ENCODE measurements at regions not wholly inside any gene's neighbourhood (a gene's known extent, or its start where the extent isn't known, plus 50 kb on each side); places are given as distances from the start of the nearest gene placed in this dataset.

DNA sequence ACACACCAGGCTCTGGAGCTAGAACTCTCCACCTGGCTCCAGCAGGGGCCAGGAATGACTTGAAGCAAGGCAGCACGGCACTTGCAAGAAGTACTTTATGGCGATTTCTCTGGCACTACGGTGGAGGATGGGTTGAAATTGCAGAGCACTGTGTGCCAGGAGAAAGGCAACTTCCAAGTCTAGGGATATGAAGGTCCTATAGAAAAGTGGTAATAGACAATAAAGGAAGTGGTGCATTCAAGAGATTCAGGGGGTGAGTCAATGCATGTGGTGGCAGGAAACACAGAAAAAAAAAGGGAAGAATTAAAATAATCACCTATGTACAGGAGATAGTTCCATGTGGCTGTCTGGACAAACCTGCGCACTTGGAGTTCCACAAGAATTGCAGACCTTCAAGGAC, 240.3 kb upstream of the DYNLRB2 start:
- FAIRE-seq (no peak), DNase-seq (no peak)
- Histone ChIP-seq H3K36me3 (ENCODE audit: control insufficient read depth in 3 of 3, insufficient read depth in 2 of 3, low read depth in 1 of 3, low read length in 3 of 3) (no peaks in the 10 kb centered on the region), H3K4me1 (ENCODE audit: control insufficient read depth in 3 of 3, insufficient read depth in 2 of 3, low read depth in 1 of 3, low read length in 2 of 3) (peaks cover 0 to 5% (median 0%) of the 10 kb centered on the region in 3 donors), H3K27ac (ENCODE audit: low read depth in 1 of 3, low read length in 2 of 3) (no peak overlapping the region), H3K9me3 (ENCODE audit: control insufficient read depth in 2 of 2, insufficient read depth in 1 of 2, low read depth in 1 of 2, low read length in 1 of 2) (no peaks in the 10 kb centered on the region), H3K4me3 (ENCODE audit: low read depth in 1 of 3, low read length in 3 of 3) (no peak overlapping the region), H3K27me3 (ENCODE audit: control insufficient read depth in 3 of 3, insufficient read depth in 3 of 3, low read length in 3 of 3) (no peaks in the 10 kb centered on the region)
- 80 to 87% (median 86%) methylated on average over 4 of the region's 4 CpGs for WGBS, 3 donors

GRCh38 chr16:80299416-80299815, 241.4 kb upstream of the DYNLRB2 start:
- H3K4me3 ChIP-seq (ENCODE audit: low read depth in 1 of 3, low read length in 3 of 3), result no peak overlapping the region
- no peaks in the 10 kb centered on the region for H3K27me3 ChIP-seq (ENCODE audit: control insufficient read depth in 3 of 3, insufficient read depth in 3 of 3, low read length in 3 of 3)
- H3K4me1 ChIP-seq (ENCODE audit: control insufficient read depth in 3 of 3, insufficient read depth in 2 of 3, low read depth in 1 of 3, low read length in 2 of 3), result peaks cover 0 to 4% (median 0%) of the 10 kb centered on the region in 3 donors
- DNase-seq (no peak), FAIRE-seq (no peak)
- 30 to 45% (median 42%) methylated on average over 6 of the region's 6 CpGs for WGBS, 3 donors
- H3K36me3 ChIP-seq (ENCODE audit: control insufficient read depth in 3 of 3, insufficient read depth in 2 of 3, low read depth in 1 of 3, low read length in 3 of 3), result no peaks in the 10 kb centered on the region
- no peaks in the 10 kb centered on the region for H3K9me3 ChIP-seq (ENCODE audit: control insufficient read depth in 2 of 2, insufficient read depth in 1 of 2, low read depth in 1 of 2, low read length in 1 of 2)
- H3K27ac ChIP-seq (ENCODE audit: low read depth in 1 of 3, low read length in 2 of 3), result no peak overlapping the region

DNA sequence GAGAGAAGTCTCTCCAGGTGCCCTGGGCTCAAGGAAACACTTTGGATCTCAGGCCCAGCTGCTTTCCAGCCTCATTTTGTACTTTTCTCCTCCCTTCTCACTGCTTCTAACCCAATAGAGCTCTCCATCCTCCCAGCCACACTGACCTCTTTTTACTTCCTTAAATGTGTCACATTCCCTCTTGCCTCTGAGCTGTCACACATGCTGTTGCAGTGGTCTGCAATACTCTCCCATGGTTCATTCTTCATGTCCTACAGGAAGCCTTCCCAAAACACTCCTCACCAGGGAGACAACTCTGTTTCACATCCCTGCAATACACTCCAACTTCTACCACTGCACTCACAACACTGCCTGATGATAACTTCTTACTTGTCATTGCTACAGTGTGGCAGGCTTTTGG, 242.1 kb upstream of the DYNLRB2 start:
- H3K4me1 ChIP-seq (ENCODE audit: control insufficient read depth in 3 of 3, insufficient read depth in 2 of 3, low read depth in 1 of 3, low read length in 2 of 3), result no peaks in the 10 kb centered on the region
- no peak for DNase-seq
- H3K27me3 ChIP-seq (ENCODE audit: control insufficient read depth in 3 of 3, insufficient read depth in 3 of 3, low read length in 3 of 3), result no peaks in the 10 kb centered on the region
- no peak overlapping the region for H3K4me3 ChIP-seq (ENCODE audit: low read depth in 1 of 3, low read length in 3 of 3)
- no peaks in the 10 kb centered on the region for H3K9me3 ChIP-seq (ENCODE audit: control insufficient read depth in 2 of 2, insufficient read depth in 1 of 2, low read depth in 1 of 2, low read length in 1 of 2)
- FAIRE-seq, result no peak
- no peak overlapping the region for H3K27ac ChIP-seq (ENCODE audit: low read depth in 1 of 3, low read length in 2 of 3)
- H3K36me3 ChIP-seq (ENCODE audit: control insufficient read depth in 3 of 3, insufficient read depth in 2 of 3, low read depth in 1 of 3, low read length in 3 of 3), result no peaks in the 10 kb centered on the region

DNA sequence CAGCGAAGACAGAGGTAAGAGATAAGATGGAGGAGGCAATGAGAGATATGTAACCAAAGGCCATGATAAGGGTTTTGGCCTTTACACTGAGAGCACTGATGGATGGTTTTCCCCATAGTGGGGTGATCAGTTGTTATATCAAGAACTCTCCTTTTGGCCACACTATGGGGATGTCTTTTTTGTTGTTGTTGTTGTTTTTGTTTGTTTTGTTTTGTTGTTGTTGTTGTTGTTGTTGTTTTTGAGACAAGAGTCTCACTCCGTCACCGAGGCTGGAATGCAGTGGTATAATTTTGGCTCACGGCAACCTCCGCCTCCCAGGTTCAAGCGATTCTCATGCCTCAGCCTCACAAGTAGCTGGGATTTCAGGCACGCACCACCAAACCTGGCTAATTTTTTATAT, 244.8 kb upstream of the DYNLRB2 start:
- no peaks in the 10 kb centered on the region for H3K9me3 ChIP-seq (ENCODE audit: control insufficient read depth in 2 of 2, insufficient read depth in 1 of 2, low read depth in 1 of 2, low read length in 1 of 2)
- H3K4me1 ChIP-seq (ENCODE audit: control insufficient read depth in 3 of 3, insufficient read depth in 2 of 3, low read depth in 1 of 3, low read length in 2 of 3), result no peaks in the 10 kb centered on the region
- DNase-seq (no peak), FAIRE-seq (no peak)
- WGBS, 3 donors, result 93 to 95% (median 93%) methylated on average over 7 of the region's 7 CpGs
- H3K27ac ChIP-seq (ENCODE audit: low read depth in 1 of 3, low read length in 2 of 3), result no peak overlapping the region
- no peaks in the 10 kb centered on the region for H3K36me3 ChIP-seq (ENCODE audit: control insufficient read depth in 3 of 3, insufficient read depth in 2 of 3, low read depth in 1 of 3, low read length in 3 of 3)
- H3K4me3 ChIP-seq (ENCODE audit: low read depth in 1 of 3, low read length in 3 of 3), result no peak overlapping the region
- H3K27me3 ChIP-seq (ENCODE audit: control insufficient read depth in 3 of 3, insufficient read depth in 3 of 3, low read length in 3 of 3), result no peaks in the 10 kb centered on the region

GRCh38 chr16:80294172-80294571, 246.6 kb upstream of the DYNLRB2 start:
- no peak overlapping the region for H3K27ac ChIP-seq (ENCODE audit: low read depth in 1 of 3, low read length in 2 of 3)
- no peak for FAIRE-seq
- peaks cover 0 to 8% (median 2%) of the 10 kb centered on the region in 3 donors for H3K4me1 ChIP-seq (ENCODE audit: control insufficient read depth in 3 of 3, insufficient read depth in 2 of 3, low read depth in 1 of 3, low read length in 2 of 3)
- 73 to 96% (median 86%) methylated on average over 4 of the region's 4 CpGs for WGBS, 3 donors
- no peaks in the 10 kb centered on the region for H3K9me3 ChIP-seq (ENCODE audit: control insufficient read depth in 2 of 2, insufficient read depth in 1 of 2, low read depth in 1 of 2, low read length in 1 of 2)
- no peak for DNase-seq
- no peak overlapping the region for H3K4me3 ChIP-seq (ENCODE audit: low read depth in 1 of 3, low read length in 3 of 3)
- H3K27me3 ChIP-seq (ENCODE audit: control insufficient read depth in 3 of 3, insufficient read depth in 3 of 3, low read length in 3 of 3), result no peaks in the 10 kb centered on the region
- no peaks in the 10 kb centered on the region for H3K36me3 ChIP-seq (ENCODE audit: control insufficient read depth in 3 of 3, insufficient read depth in 2 of 3, low read depth in 1 of 3, low read length in 3 of 3)

DNA sequence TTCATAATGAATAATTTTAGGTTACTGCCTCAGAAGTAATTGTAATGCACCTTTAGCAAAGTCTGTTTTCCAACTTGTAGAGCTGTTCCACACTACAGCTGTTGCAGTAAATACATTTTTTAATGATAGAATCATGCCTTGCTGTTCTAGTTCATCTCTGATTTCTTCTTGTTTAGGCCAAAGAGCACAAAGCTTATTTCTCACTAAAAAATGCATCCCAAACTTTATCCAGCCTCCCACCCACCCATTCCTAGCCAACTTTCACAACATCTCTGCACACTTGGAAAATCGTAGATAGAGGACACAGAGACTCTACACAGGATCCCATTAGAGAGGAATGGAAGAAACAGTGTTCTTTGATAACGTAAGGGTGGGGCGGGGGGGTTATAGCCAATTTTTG, 252.2 kb upstream of the DYNLRB2 start:
- 77 to 80% (median 78%) methylated on average over 3 of the region's 3 CpGs for WGBS, 3 donors
- Histone ChIP-seq H3K9me3 (ENCODE audit: control insufficient read depth in 2 of 2, insufficient read depth in 1 of 2, low read depth in 1 of 2, low read length in 1 of 2) (no peaks in the 10 kb centered on the region), H3K36me3 (ENCODE audit: control insufficient read depth in 3 of 3, insufficient read depth in 2 of 3, low read depth in 1 of 3, low read length in 3 of 3) (no peaks in the 10 kb centered on the region), H3K27ac (ENCODE audit: low read depth in 1 of 3, low read length in 2 of 3) (no peak overlapping the region), H3K27me3 (ENCODE audit: control insufficient read depth in 3 of 3, insufficient read depth in 3 of 3, low read length in 3 of 3) (peaks cover 0 to 2% (median 0%) of the 10 kb centered on the region in 3 donors), H3K4me1 (ENCODE audit: control insufficient read depth in 3 of 3, insufficient read depth in 2 of 3, low read depth in 1 of 3, low read length in 2 of 3) (peaks cover 0 to 8% (median 2%) of the 10 kb centered on the region in 3 donors), H3K4me3 (ENCODE audit: low read depth in 1 of 3, low read length in 3 of 3) (no peak overlapping the region)
- DNase-seq (no peak), FAIRE-seq (no peak)

- Histone ChIP-seq H3K4me1 (ENCODE audit: control insufficient read depth in 3 of 3, insufficient read depth in 2 of 3, low read depth in 1 of 3, low read length in 2 of 3) (peaks cover 0 to 8% (median 2%) of the 10 kb centered on the region in 3 donors), H3K27me3 (ENCODE audit: control insufficient read depth in 3 of 3, insufficient read depth in 3 of 3, low read length in 3 of 3) (peaks cover 0 to 2% (median 0%) of the 10 kb centered on the region in 3 donors), H3K4me3 (ENCODE audit: low read depth in 1 of 3, low read length in 3 of 3) (no peak overlapping the region), H3K27ac (ENCODE audit: low read depth in 1 of 3, low read length in 2 of 3) (no peak overlapping the region), H3K9me3 (ENCODE audit: control insufficient read depth in 2 of 2, insufficient read depth in 1 of 2, low read depth in 1 of 2, low read length in 1 of 2) (no peaks in the 10 kb centered on the region), H3K36me3 (ENCODE audit: control insufficient read depth in 3 of 3, insufficient read depth in 2 of 3, low read depth in 1 of 3, low read length in 3 of 3) (no peaks in the 10 kb centered on the region)
- no peak for FAIRE-seq
- 55 to 80% (median 65%) methylated on average over 1 of the region's 1 CpG for WGBS, 3 donors
- DNase-seq, result no peak
These were observed 253.1 kb upstream of the DYNLRB2 start for GRCh38 chr16:80287674-80288073.

DNA sequence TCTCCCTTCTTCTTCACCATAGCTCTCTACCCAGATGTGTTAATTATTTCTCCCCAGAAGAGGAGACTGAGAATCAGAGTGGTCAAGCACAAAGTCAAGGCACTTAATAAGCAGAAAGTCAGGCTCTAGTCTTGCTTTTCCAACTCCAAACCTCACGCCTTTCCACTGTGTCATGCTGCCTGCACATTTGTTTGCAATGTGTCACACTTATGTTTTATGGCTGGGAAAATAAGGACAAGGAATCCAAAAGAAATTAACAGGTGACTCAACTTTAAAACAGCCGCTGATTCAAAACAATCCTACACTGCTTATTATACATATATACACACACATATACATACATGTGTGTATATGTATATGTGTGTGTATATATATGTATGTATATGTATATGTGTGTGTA, 255.7 kb upstream of the DYNLRB2 start:
- FAIRE-seq (no peak), DNase-seq (no peak)

More for the DNA sequence above, 255.7 kb upstream of the DYNLRB2 start:
- 48 to 81% (median 72%) methylated on average over 2 of the region's 2 CpGs for WGBS, 3 donors
- no peaks in the 10 kb centered on the region for H3K36me3 ChIP-seq (ENCODE audit: control insufficient read depth in 3 of 3, insufficient read depth in 2 of 3, low read depth in 1 of 3, low read length in 3 of 3)
- peaks cover 0 to 2% (median 0%) of the 10 kb centered on the region in 3 donors for H3K27me3 ChIP-seq (ENCODE audit: control insufficient read depth in 3 of 3, insufficient read depth in 3 of 3, low read length in 3 of 3)
- no peak overlapping the region for H3K4me3 ChIP-seq (ENCODE audit: low read depth in 1 of 3, low read length in 3 of 3)
- no peaks in the 10 kb centered on the region for H3K9me3 ChIP-seq (ENCODE audit: control insufficient read depth in 2 of 2, insufficient read depth in 1 of 2, low read depth in 1 of 2, low read length in 1 of 2)
- no peak overlapping the region for H3K27ac ChIP-seq (ENCODE audit: low read depth in 1 of 3, low read length in 2 of 3)
- peaks cover 0 to 5% (median 2%) of the 10 kb centered on the region in 3 donors for H3K4me1 ChIP-seq (ENCODE audit: control insufficient read depth in 3 of 3, insufficient read depth in 2 of 3, low read depth in 1 of 3, low read length in 2 of 3)

All from small intestine (tissue), 7 donors.